GM19035 (cell line): ENCODE measurements at regions not wholly inside any gene's neighbourhood (a gene's known extent, or its start where the extent isn't known, plus 50 kb on each side); places are given as distances from the start of the nearest gene placed in this dataset.

Experiments used
- ATAC-seq: cut with Tn5 transposase; IDR thresholded peaks from one replicate; pipeline ENCODE4 v1.9.1; 2021; ENCODE audit not compliant: unreplicated experiment

DNA sequence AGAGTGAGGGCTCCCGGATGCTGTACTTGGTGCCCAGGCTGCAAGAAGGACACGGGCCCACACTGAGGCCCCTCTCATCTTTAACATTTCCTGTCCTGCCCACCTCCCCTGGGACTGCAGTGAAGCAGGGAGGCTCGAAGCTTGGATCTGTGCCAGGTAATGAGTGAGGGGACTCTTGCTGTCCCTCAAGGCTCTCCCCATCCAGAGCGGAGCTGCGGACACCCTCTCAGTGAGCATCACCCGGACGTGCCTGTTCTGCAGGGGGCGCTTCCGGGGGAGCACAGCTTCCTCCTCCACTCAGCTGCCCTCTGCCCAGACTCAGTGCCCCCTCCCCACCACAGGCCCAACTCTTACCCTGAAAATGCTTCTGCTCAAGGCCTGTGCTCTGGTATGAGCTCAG is 150.0 kb upstream of the MYCN start:
- ATAC-seq: no peak

DNA sequence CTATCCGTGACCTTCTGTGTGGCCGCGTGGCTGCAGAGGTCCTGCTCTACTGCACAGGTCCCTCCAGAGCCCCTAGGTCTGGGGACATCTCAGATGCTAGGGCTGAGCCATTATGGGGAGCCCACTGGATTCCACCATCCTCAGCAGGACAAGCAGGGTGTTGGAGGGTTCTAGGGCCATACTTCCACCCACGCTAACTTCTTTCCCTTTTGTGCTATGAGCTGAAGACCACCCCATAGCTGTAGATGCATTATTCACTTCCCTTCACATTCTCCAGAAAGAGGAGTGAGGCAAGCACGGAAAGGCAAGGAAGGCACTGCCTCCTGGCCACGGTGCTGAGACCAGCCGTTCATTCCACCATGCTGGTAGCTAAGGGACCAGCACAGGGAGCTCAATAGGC is 149.5 kb upstream of the MYCN start:
- no peak for ATAC-seq

DNA sequence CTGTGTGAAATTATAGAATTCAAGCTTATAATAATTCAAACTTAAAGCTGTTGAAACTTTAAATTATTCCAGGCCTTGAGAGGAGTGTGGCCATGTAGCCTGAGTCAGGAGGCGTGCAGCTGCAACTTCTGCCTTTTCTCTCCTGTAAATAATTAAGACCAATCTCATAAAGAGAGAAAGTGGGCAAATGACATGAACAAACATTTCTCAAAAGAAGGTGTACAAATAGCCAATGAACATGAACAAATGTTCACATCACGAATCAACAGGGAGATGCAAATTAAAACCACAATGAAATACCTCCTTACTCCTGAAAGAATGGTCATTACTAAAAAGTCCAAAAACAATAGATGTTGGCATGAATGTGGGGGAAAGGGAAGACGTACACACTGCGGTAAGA is 149.1 kb upstream of the MYCN start:
- no peak for ATAC-seq

DNA sequence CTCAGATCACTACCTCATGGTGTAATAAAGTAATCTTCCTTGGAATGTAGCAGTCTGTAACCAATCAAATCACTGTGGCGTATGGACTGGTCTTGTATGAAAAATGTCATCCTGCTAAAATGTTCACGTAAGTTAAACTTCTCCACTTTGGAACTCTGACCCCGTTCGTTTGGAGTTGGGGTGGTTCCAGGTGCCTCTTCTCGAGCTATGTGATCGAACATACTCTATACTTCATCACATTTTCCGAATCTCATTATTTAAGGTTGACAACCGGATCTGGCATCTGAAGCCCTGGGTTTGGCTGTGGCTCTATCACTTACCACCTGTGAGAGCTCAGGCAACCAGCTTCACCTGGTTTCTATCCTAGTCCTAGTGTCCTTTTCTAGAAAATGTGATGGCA is 148.0 kb upstream of the MYCN start:
- no peak for ATAC-seq

DNA sequence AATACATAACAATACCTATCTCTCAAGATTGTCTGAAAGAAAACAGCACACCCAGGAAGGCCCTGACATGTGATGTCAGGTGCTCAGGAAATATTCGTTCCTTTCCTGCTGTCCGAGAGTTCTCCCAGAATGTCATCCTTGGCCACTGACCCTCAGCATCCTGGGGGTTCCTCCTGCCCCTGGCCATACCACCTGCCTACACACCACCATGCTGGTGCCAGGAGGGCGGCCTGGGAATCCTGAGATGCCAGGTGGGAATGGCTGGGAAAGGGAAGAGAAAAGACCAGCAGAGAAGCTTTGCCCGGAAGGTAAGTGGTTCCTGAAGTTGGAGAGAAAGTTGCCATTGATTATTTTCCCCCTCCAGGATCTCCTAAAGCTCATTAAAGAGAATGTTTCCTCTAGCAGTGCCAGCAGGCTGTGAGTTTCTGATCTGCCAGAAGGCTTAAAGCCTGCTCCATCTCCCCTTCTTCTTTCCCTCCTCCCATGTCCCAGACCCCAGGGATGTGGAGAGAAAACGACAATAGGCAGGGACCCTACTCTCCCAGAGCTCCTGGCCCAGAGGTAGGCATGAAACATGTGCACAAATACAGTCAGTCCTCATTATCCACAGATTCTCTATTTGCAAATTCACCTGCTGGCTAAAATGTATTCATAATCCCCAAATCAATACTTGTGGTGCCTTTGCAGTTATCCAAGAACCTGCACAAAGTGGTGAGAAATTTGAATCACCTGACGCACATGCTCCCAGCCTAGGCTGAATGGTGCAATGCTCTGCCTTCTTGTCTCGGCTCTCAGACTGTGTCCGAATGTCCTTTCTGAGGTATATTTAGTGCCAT is 147.1 kb upstream of the MYCN start:
- ATAC-seq: no peak

DNA sequence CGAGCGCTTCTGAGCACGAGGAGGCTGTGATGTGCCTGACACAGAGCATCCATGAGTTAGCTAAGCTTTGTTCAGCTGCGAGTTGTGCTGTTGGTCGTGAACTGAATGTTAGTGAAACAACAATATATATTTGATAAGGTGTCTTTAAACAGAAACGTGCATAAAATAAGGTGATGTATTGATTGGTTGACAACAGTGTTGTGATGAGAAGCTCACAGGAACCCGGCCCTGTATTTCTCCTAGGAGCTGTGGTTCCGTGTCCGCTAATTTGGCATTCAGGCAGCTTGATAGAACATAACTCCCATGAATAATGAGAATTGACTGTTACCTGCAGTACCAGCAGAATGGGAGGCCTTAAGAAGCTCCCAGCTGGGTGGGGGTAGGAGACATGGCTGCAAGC is 146.4 kb upstream of the MYCN start:
- ATAC-seq: no peak

DNA sequence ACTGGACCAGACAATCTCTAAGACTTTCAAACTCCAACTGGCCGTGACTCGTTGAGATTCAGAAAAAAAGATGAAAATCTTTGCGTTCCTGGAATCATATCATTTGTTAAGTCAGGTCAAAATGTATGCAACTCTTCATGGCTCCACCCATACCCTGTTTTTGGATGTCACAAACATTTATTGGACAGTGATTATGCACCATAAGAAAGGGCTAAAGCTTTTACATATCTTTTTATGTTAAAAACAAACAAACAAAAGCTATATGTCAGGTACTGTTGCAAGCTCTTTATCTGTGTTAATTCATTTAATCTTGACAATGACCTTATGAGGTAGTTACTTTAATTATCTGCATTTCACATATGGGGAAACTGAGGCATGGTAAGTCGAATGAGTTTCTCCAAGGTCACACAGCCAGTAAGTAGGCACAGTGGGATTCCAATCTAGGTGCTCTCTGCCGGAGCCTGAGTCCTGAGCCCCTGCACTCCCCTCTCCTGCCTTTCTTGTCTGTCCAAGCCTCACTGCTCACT is 145.7 kb upstream of the MYCN start:
- no peak for ATAC-seq

DNA sequence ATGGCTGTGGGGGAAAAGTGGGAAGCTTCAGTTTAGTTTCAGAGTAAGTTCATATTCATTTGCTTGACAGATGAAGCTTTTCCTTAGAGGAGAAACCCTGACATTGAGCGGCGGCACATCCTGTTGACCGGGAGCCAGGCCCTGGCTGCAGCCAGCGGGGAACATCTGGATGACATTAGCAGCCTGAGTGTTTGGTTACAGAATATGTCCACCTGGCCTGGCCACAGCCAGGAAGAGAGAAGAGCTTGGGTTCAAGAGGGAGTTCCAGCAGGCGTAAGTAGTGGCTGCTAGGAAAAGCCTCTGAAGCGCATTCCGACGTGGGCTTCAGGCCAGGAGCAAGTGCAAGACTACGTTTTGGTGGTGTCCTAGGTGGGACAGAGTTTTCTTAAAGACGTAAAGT is 144.9 kb upstream of the MYCN start:
- no peak for ATAC-seq

DNA sequence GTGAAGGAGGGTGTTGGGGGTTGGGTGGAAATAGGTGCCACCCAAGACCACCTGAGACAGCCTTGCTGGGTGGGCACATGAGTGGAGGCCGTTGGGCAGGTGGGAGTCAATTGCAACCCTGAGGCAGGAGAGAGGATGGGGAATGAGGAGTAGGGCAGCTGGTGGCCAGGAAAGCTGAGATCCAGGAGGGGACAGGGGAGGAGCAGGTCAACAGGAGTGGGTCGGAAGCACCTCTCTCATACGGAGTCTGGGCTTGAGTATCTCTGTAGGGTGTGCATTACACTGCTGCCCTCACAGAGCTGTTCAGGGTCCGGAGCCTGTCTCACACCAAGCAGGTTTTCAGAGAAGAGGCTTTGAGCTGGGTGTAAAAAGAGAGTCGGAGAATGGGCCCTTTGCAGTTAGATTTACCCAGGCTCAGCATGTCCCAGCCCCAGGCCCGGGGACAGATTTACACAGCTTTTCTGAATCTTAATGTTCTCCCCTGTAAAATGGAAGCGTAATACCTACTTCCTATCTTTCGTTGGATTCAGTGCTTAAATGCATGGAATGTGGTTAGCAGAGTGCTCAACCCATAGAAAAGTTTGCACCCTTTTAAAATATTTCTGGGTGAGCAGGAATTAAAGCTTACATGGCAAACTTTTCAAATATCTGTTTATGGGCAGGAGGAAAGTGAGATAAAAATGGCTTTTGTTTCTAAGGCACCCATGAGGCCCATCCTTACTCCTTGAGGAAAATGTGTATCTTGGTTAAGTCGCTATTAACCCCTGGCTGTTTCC is 144.0 kb upstream of the MYCN start:
- no peak for ATAC-seq

DNA sequence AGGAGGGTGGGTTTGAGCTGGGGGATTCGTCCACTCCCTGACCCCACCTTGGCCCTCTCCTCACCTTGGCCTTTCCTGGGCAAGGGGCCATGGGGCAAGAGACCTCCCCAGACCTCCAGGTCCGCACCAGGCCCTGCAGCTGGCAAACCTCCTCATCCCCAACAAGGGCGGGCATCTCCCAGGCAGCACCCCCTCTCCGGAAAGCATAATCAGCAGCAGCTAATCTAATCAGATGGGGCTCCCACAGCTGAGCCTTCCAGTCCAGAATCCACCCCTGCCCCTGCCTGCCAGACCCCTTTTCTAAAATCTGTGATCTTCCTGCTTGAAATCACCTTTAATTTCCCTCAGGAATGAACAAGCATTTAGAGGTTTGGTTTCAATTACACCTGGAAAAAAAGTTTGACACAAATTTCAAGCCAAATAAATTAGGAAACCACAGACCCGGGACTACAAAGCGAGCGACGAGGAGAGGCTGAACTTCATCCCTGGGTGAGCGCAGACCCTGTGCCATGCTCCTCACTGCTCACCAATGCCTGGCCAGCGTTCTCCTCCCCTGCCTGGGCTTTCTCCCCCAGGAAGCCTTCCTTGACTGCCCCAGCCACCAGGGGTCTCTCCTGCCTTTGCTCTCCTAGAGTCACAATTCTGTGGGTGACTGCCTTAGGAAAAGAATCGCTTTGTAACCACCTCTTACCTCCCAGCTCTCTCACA is 143.0 kb upstream of the MYCN start:
- ATAC-seq: no peak

DNA sequence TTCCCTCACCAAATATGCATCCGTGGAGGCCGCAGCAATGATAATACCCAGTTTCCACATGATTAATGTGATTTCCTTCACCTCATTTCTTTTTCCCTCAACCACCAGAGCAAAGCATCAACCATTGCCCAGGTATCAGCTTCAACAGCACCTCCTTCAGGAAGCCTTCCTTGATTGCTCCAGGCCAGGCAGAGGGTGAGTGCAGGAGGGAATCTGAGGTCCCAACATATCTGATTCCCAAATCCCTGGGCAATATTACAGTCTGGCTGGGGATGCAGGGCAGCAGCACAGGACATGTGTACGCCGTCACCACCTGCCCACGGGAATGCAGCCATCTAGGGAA is 142.4 kb upstream of the MYCN start:
- no peak for ATAC-seq

DNA sequence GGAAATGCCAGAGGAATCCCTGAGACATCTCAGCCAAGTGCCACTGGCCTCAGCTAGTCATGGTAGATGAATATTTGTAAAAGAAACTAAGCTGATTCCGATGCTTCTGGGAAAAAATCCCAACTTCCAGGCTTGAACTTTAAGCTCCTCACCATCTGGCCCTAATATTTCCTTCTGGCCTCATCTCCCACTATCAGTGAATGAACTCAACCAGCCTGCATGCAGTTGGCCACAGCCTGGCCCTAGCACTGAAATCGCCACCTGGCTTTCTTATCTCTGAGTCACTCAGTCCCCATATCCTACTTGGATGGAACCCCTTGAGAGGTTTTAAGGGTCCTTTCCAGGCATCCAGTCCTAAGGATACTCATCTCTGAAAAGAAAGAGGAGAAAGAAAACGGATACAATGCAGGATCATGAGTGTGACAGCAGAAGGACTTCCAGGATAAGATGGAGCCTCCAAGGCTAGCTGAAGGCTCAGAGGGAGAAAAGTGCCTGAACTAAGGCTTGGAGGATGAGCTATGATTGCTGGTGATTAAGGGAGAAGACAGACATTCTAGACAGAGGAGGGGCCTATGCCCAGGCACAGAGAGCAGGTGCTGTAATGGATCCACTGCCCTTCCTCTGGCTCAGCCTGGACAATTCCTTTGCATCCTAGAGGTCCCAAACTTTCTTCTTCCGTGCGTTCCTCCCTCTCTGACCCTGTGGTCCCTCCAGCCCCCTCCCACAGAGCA is 141.5 kb upstream of the MYCN start:
- ATAC-seq: no peak

DNA sequence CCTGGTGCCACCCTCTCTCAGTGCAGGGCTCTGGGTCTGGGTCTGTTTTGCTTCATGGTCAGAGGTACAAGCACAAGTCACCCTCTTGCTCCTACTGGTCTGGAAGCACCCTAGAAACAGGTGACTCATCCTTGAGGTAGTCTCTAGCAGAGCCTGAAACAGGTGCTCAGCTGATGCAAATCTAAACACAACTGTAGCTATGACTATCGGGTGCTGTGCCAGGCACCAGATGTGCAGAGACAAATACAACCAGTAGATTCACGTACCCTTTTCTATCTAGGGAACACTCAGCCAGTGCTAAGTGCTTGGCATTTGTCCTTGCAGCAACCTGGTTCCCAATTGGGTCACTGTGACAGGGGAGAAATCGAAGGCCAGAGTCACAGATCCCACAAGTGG is 140.9 kb upstream of the MYCN start:
- peak; percentile 72 for ATAC-seq

DNA sequence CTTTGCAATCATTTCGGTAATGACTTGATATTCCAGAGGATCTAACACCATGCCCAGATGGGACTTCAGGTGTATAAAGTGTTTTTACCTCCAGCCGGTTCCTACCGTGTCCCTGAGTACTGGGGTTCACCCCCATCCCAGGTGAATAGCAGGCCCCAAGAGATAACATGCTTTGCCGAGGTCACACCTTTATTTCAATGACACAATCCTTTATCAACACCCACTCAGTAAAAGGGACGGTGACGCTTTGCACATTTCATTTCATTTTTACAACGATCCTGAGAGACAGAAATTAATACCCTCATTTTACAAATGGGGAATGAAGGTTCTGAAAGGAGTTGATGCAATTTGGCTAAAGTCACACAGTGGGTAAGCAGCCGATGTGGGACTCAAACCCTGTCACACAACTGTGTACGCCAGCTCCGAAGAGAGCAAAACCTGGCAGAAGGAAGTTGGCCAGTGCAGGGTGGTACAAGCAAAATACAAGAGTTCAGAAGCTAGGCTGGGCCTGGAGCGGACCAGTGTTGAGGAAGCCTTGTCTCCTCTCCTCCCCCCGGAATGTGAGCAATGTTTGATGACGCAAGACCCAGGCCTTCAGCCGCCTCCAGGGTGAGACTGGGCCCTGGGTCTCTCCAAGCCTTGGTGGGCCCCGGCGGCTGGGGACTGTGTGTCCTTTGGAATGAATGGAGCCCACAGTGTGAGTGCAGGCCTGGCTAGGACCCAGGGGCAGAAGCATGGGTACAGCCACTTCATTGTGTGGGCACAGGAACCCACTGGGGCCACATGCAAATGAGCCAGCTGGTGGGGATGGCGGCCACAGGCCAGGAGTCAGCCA is 139.6 kb upstream of the MYCN start:
- ATAC-seq: no peak

DNA sequence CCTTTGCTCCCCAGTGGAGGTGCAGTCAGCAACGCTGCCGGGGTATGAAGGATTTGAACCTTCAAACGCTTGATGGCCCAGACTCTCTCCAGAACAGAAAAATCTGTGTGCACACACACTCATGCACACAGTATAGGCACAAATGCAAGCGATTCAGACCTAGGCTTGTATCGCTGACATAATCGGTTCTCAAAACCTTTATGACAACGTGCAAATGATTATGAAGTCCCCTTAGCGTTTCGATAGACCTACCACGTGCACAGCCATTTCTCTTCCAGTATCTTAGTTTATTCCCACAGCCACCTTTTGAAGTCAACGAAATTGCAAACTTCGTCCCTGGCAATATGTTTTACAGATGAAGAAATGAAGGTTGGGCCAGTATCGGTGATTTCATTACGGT is 138.9 kb upstream of the MYCN start:
- ATAC-seq: no peak

DNA sequence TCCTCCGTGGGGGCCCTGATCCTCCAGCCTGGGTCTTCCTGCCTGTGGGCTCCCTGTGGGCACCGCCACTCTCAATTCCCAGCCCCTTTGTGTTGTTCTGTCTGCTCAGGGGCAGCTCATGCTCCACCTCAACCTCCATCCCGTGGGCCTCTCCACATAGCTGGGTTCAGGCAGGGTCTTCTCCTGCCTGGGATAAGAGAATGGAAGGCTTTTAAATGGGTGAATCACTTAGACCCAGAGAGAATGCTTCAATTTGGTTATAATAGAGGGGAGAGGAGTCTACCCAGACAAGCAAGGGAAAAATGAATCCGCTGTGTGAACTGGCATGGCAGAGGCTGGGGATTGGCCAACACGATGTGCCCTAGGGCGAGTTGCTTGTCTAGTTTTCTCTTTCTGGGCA is 138.4 kb upstream of the MYCN start:
- no peak for ATAC-seq

DNA sequence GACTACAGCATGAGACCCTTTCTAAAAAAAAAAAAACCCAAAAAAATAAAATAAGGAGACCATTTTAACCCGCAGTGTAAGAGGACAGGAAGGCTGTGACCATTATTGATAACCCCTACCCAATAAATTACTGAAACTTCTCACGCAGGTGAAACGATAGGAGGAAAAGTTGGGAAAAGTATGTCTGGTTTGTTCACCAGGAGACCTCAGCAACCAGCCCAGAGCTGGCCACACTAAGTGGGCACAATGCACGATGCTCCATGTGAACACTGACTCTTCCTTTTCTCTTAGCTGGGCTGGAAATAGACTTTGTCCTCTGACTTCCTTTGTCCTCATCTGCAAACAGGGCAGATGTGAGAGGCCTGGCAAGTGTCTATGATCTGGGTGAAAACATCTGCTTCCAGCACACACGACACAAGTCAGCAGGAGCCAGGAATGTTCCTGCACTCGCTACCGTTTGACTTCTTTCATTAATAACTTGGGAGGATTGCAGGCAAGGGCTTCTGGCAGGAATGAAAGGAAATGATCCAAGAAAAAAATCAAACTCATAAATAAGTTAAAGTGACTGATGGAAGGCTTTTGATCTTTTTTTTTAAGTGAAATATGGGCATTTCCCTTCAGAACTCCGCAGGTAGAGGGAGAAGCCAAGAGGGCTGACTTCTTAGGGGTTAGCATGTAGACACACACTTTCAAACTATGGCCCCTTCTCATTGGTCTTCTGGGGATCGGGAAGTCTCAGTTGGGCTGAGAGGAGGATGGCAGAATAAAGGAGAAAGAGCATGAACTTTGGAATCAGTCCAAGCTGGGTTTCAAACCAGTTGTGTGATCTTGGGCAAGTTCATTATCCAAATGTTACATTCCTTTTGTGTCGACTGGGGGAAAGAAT is 137.4 kb upstream of the MYCN start:
- no peak for ATAC-seq

DNA sequence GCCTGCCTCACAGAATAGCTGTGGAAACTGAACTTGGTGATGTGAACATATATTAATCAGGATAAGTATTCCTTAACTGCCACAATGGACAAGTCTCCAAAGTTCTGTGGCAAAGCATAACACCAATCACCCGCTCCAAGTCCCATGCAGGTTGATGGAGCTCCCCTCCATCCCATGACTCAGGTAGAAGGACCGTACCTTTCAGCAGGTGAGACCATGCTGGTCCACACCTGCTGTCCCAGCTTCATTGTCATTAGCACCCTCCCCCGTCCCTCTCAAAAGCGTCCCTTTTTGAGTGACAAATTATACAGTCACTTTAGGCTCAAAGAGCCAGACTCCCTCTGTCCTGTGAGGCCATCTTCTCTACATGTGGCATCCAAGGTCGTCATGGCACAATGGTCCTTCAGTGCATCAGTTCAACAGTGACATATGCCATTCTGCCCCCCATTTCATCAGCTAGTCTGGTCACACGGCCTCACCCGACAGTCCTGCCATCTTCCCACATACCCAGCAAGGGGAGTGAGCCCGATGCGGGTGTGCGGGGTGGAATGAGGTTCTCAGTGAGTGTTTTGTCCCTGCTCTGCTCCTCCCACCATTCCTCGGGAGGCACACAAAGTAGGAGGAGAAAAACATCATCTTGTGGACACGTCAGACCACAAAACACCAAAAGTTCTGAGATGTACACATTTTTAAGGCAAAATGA is 136.7 kb upstream of the MYCN start:
- ATAC-seq: no peak

DNA sequence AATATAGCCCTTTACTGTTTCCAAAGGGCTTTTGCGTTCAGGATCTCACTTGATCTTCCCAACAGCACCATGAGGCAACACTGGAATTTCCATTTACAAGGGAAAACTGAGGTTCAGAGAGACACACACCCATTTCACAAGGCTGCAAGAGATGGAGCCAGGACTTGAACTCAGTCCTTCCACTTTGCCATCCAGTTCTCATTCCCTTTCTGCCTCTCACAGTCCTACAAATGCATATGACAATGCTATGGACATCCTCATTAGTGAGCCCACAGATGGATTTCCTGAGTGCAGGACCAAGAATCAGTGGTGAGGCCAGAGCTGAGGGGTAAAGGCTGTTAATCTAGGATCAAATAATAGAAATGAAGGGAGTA is 136.1 kb upstream of the MYCN start:
- ATAC-seq: no peak
